PC-9 (cell line): ENCODE measurements at regions not wholly inside any gene's neighbourhood (a gene's known extent, or its start where the extent isn't known, plus 50 kb on each side); places are given as distances from the start of the nearest gene placed in this dataset.

ENCODE experiments used
- BruUV-seq: library from RNA; stranded (reverse); fragments of 400-500 nt; replicated peaks from 2 replicates; lab custom pipeline; 2021; lab: Mats Ljungman, UMichigan
- CTCF ChIA-PET: fragments of 300-600 bp; sonication (Branson Sonifier 250); formaldehyde crosslinking; loops from one replicate; lab custom pipeline; 2022; ENCODE audit warnings: antibody characterized with exemption; lab: Charles Lee
- POLR2A ChIA-PET: fragments of 300-600 bp; sonication (Branson Sonifier 250); formaldehyde crosslinking; loops from one replicate; lab custom pipeline; 2022; ENCODE audit warnings: antibody characterized with exemption; ENCODE audit not compliant: unreplicated experiment; lab: Charles Lee
- DNase-seq, 2 experiments: peaks; one replicate each; pipeline versions ENCODE4 v3.0.0 to v3.0.0-alpha.2; 2015 to 2022; ENCODE audit warnings: mixed read lengths in 1 of 2
- H2AFZ ChIP-seq: fragments of 200-600 bp; sonication (generic); 2 replicates; pipeline ENCODE4 v1.8.1; 2017; ENCODE audit warnings: antibody characterized with exemption
- H3F3A ChIP-seq: fragments of 200-600 bp; sonication (generic); 2 replicates; pipeline ENCODE4 v1.8.1; 2017; ENCODE audit warnings: antibody characterized with exemption, mild to moderate bottlenecking, low read depth; ENCODE audit not compliant: insufficient read depth
- H3K27ac ChIP-seq: fragments of 200-600 bp; sonication (generic); 2 replicates; pipeline ENCODE4 v1.6.1; 2016; ENCODE audit warnings: mixed run types
- H3K27me3 ChIP-seq: fragments of 200-600 bp; sonication (generic); 2 replicates; pipeline ENCODE4 v1.6.1; 2016; ENCODE audit warnings: low read depth, mixed run types; ENCODE audit not compliant: insufficient read depth
- H3K36me3 ChIP-seq: fragments of 200-600 bp; sonication (generic); 2 replicates; pipeline ENCODE4 v1.6.1; 2016; ENCODE audit warnings: low read depth, mixed run types
- H3K4me1 ChIP-seq: fragments of 200-600 bp; sonication (generic); replicated peaks from 2 replicates; pipeline ENCODE4 v1.6.1; 2016; ENCODE audit warnings: mixed run types; ENCODE audit not compliant: insufficient read depth
- H3K4me2 ChIP-seq: fragments of 200-600 bp; sonication (generic); 2 replicates; pipeline ENCODE4 v1.6.1; 2017; ENCODE audit warnings: mixed run types
- H3K4me3 ChIP-seq: fragments of 200-600 bp; sonication (generic); 2 replicates; pipeline ENCODE4 v1.6.1; 2016; ENCODE audit warnings: mixed run types
- H3K79me2 ChIP-seq: fragments of 200-600 bp; sonication (generic); 2 replicates; pipeline ENCODE4 v1.6.1; 2017; ENCODE audit warnings: low read depth, mixed run types
- H3K9me2 ChIP-seq: fragments of 200-600 bp; sonication (generic); 2 replicates; pipeline ENCODE4 v1.8.1; 2017; ENCODE audit warnings: mild to moderate bottlenecking; ENCODE audit not compliant: insufficient read depth
- H3K9me3 ChIP-seq: fragments of 200-600 bp; sonication (generic); 2 replicates; pipeline ENCODE4 v1.8.1; 2016; ENCODE audit warnings: low read depth; ENCODE audit not compliant: insufficient read depth
- H4K20me1 ChIP-seq: fragments of 200-600 bp; sonication (generic); 2 replicates; pipeline ENCODE4 v1.8.1; 2017; ENCODE audit not compliant: insufficient read depth
- CTCF ChIP-seq: fragments of 200-600 bp; sonication (generic); conservative IDR thresholded peaks from 2 replicates; pipeline ENCODE4 v1.6.1; 2017; ENCODE audit warnings: mixed run types, antibody characterized with exemption, mild to moderate bottlenecking, moderate library complexity
- EZH2 ChIP-seq: fragments of 200-600 bp; sonication (generic); IDR thresholded peaks from 2 replicates; pipeline ENCODE4 v1.8.0; 2017; ENCODE audit warnings: antibody characterized with exemption, low read depth
- intact Hi-C: fragments of 100-400 bp; cut with micrococcal nuclease; formaldehyde crosslinking; loops from one replicate; pipeline ENCODE4 v1.10.0; 2022; ENCODE audit not compliant: unreplicated experiment

DNA sequence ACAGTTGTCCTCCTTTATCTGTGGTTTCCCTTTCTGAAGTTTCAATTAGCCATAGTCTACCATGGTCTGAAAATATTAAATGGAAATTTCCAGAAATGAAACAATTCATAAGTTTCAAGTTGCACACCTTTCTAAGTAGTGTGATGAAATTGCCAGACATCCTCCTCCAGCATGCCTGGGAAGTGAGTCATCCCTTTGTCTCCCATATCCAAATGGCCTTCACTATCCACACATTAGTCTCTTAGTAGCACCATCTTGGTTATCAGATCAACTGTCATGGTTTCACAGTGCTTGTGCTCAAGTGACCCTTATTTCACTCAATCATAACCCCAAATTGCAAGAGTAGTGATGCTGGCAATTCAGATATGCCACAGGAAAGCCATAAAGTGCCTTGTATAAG, 83.4 kb upstream of the PPP1R9A start:
- Histone ChIP-seq H4K20me1 (no peaks in the 10 kb centered on the region), H3K27ac (peak overlapping the region; percentile 63), H3K4me1 (peaks cover 9% of the 10 kb centered on the region), H3K27me3 (no peaks in the 10 kb centered on the region), H3F3A (no peaks in the 10 kb centered on the region), H2AFZ (no peak overlapping the region; the same call in none of the 2 replicates), H3K9me2 (no peaks in the 10 kb centered on the region), H3K36me3 (no peaks in the 10 kb centered on the region), H3K9me3 (peaks cover 7% of the 10 kb centered on the region), H3K79me2 (no peaks in the 10 kb centered on the region), H3K4me3 (no peak overlapping the region), H3K4me2 (no peak overlapping the region; the same call in 1 of the 2 replicates)
- POLR2A ChIA-PET = no interaction called here
- TF ChIP-seq EZH2 = no peak
- TF ChIP-seq CTCF = no peak
- peak; percentile 60 to 64 for DNase-seq
- intact Hi-C loops = no loop called here
- BruUV-seq = no TSS peak
- CTCF ChIA-PET = no interaction called here

- H3K27me3 ChIP-seq = no peaks in the 10 kb centered on the region
- no peak overlapping the region for H3K27ac ChIP-seq
- ChIA-PET CTCF (no interaction called here), POLR2A (no interaction called here)
- H2AFZ ChIP-seq = no peak overlapping the region
- TF ChIP-seq EZH2 = no peak
- TF ChIP-seq CTCF = no peak
- no peak overlapping the region for H3K4me3 ChIP-seq
- no peaks in the 10 kb centered on the region for H3F3A ChIP-seq
- H3K9me3 ChIP-seq = no peaks in the 10 kb centered on the region
- no peaks in the 10 kb centered on the region for H3K4me1 ChIP-seq
- no peaks in the 10 kb centered on the region for H3K36me3 ChIP-seq
- H3K4me2 ChIP-seq = no peak overlapping the region
- no TSS peak for BruUV-seq
- intact Hi-C loops = no loop called here
- no peaks in the 10 kb centered on the region for H3K9me2 ChIP-seq
- no peaks in the 10 kb centered on the region for H3K79me2 ChIP-seq
- H4K20me1 ChIP-seq = no peaks in the 10 kb centered on the region
- DNase-seq = no peak
Observed at GRCh38 chr7:94829987-94830386, 77.4 kb upstream of the PPP1R9A start.

GRCh38 chr7:94832051-94832450, 75.3 kb upstream of the PPP1R9A start:
- Histone ChIP-seq H3K4me2 (no peak overlapping the region), H3K9me3 (no peaks in the 10 kb centered on the region), H2AFZ (no peak overlapping the region), H3K79me2 (no peaks in the 10 kb centered on the region), H3K9me2 (no peaks in the 10 kb centered on the region), H3K36me3 (no peaks in the 10 kb centered on the region), H3F3A (no peaks in the 10 kb centered on the region), H4K20me1 (no peaks in the 10 kb centered on the region), H3K27ac (no peak overlapping the region), H3K4me3 (no peak overlapping the region), H3K4me1 (no peaks in the 10 kb centered on the region), H3K27me3 (no peaks in the 10 kb centered on the region)
- CTCF ChIA-PET = no interaction called here
- BruUV-seq = no TSS peak
- POLR2A ChIA-PET = interaction anchor here (0.5 kb wide), 1 partner anchor 10 kb away, joined by 3 read pairs; no protein-coding TSS in a partner anchor
- no peak for TF ChIP-seq EZH2
- TF ChIP-seq CTCF = no peak
- intact Hi-C loops = no loop called here
- DNase-seq = no peak
